Activated gamma-delta T cell treated with anti-CD3 and anti-CD28 coated beads, Interleukin-2, amount 50 U/mL, for 16 hours (primary cell): ENCODE measurements at regions not wholly inside any gene's neighbourhood (a gene's known extent, or its start where the extent isn't known, plus 50 kb on each side); places are given as distances from the start of the nearest gene placed in this dataset.

Source experiments
- DNase-seq: peaks from one replicate; pipeline ENCODE4 v3.0.0-alpha.2; 2020; ENCODE audit warnings: low read depth

- DNase-seq: no peak
Measured at GRCh38 chr2:8256905-8257304, 425.0 kb upstream of the ID2 start.

GRCh38 chr2:8257502-8257901, 424.4 kb upstream of the ID2 start:
- DNase-seq: no peak

- DNase-seq: no peak
Measured at GRCh38 chr2:8258406-8258805, 423.4 kb upstream of the ID2 start.

DNA sequence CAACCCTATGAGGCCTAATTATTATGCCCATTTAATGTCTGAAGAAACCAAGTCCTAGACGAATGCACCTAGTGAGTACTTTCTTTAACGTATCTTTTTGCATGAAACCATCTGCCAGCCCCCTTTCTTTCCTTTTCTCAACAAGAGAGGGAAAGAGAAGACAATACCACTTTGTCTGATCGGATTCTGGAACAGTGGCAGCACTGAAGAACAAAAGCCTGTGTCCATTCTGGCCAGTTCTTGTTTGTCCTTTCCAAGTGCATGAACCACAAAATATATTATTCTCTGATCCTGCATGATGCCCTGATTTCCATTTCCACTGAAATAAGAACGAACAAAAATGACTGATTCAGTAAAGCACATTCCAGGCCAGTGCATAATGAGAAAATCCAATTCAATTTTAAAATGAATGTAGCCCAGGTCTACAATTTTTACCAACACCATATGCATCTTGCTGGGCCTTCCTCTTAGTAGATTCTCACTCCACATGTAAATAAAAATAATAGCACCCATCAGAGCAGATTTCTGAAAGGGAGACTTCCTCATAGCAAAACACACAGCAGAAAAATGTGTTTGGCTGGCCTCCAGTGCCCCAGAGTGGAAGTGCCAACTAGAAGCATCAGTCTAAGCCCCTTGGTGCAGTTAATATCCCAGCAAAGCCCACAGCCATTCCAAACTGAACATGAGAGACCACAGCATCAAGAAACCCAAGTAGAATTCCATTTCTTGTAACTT, 422.6 kb upstream of the ID2 start:
- no peak for DNase-seq

- no peak for DNase-seq
Measured at GRCh38 chr2:8259841-8260178, 422.0 kb upstream of the ID2 start.

DNA sequence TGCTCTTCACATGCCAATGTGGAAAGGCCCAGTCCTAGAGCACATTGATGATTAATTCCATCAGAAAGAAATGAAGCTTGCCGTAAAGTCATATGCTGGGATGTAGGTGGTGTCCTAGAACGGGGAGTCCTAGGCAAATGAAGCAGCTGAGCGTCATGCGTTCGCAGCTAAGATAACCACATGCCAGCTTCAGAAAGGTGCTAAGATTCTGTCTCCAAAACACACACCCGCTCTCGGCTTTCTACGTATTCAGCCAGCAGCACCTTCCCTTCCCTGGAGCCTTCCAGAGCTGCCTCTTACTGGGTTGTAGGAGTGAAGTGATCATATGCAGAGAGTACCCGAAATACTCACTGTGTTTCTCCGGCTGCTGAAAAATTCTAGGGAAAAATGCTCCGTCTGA, 421.6 kb upstream of the ID2 start:
- no peak for DNase-seq

GRCh38 chr2:8263901-8264300, 418.0 kb upstream of the ID2 start:
- no peak for DNase-seq

- no peak for DNase-seq
Measured at GRCh38 chr2:8264981-8265380, 416.9 kb upstream of the ID2 start.

DNA sequence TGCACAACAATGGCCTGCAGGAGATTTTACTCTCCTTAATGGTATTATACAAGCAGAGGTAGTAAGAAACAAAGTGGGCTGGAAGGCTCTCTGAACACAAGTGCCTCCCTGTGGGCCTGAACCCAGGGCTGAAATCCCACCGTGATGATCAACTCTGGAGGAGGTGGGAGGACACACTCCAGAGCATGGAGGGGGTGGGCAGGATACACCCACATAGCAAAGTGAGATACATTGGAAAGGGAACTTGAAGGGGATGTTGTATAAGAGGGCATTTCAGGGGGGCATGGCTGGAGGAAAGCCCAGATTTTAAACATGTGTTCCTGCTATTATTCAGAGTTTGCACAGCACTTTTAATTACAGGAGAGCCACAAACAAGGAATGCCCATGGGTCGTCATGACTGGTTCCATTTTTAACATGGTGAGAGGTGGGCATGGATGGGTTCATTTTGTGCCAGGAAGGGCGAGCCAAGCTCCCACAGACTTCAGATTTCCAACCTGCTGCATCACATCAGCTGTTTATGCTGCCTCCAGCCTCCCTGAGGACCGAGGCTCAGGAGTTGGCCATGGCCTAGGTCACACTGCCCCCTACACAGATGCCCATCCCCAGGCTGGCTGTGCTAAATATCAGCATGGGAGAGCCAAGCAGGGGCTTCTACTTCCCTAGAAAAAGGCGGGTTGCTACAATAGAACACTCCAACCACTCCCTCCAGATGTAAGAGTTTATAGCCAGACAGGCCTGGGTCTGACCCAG, 416.2 kb upstream of the ID2 start:
- no peak for DNase-seq

GRCh38 chr2:8266563-8266962, 415.3 kb upstream of the ID2 start:
- DNase-seq: no peak

DNA sequence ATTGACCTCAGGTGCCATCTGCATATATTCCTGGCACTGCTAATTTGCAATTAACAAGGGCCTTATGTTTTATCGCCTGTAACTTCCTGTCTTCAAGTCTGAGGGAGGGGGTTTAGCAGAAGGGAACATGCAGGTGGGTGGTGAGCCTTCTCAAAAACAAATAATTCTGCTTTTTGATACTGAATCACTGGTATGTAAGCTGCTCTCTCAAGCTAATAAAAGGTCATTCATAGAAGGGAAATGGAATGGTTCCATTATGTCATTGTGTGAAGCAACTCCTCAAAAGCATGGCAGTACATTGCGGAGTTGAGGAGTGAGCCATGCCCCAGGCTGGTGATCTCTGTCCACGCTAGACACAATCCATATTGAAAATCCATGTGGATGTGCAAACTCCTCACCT, 414.8 kb upstream of the ID2 start:
- no peak for DNase-seq

DNA sequence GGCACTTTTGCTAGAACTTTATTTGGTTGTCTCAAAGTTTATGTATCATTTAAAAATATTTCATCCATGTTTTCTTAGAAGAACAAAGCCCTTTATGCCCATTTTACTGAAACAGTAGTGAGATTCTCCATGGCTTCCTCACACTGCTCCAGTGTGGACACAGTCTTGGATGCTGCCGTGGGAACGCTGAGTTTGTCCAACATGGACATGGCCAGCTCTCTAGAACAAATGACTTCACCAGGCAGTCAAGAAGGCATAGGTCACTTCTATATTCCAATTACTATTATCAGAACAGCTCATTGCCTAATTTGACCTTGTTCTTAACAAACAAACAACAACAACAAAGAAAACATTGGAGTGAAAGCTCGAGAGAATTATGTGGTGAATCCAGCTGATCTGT, 414.1 kb upstream of the ID2 start:
- no peak for DNase-seq

GRCh38 chr2:8268172-8268783, 413.6 kb upstream of the ID2 start:
- DNase-seq: no peak

DNA sequence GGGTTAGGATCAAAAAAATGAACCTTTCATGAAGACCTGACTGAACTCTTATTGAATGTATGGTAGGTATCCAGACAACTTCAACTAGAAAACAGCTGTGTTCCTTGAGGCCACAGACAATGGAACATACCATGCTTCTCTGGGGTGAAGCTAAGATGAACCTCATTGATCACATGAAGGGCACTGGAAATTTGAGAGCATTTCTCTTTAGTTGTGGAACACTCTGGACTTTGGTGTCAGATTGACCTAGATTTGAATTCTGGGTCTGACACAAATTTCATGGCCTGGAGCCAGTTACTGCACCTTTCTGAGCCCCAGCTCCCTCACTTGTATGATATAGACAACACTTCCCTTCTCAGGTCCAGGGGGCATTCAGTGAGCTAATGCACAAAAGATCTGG, 411.2 kb upstream of the ID2 start:
- no peak for DNase-seq

GRCh38 chr2:8271461-8271860, 410.4 kb upstream of the ID2 start:
- no peak for DNase-seq

DNA sequence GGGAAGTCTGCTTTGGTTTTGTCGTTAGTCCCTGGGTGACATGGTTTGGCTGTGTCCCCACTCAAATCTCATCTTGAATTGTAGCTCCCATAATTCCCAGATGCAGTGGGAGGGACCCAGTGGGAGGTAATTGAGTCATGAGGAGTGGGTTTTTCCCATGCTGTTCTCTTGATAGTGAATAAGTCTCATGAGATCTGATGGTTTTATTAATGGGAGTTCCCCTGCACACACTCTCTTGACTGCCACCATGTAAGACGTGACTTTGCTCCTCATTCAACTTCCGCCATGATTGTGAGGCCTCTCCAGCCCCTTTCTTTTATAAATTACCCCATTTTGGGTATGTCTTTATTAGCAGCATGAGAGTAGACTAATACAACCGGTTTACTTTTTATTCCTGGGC, 405.8 kb upstream of the ID2 start:
- no peak for DNase-seq

GRCh38 chr2:8277921-8278571, 403.8 kb upstream of the ID2 start:
- DNase-seq: no peak

GRCh38 chr2:8278709-8279354, 403.0 kb upstream of the ID2 start:
- no peak for DNase-seq

GRCh38 chr2:8279506-8279905, 402.4 kb upstream of the ID2 start:
- no peak for DNase-seq

GRCh38 chr2:8281234-8281633, 400.6 kb upstream of the ID2 start:
- no peak for DNase-seq

DNA sequence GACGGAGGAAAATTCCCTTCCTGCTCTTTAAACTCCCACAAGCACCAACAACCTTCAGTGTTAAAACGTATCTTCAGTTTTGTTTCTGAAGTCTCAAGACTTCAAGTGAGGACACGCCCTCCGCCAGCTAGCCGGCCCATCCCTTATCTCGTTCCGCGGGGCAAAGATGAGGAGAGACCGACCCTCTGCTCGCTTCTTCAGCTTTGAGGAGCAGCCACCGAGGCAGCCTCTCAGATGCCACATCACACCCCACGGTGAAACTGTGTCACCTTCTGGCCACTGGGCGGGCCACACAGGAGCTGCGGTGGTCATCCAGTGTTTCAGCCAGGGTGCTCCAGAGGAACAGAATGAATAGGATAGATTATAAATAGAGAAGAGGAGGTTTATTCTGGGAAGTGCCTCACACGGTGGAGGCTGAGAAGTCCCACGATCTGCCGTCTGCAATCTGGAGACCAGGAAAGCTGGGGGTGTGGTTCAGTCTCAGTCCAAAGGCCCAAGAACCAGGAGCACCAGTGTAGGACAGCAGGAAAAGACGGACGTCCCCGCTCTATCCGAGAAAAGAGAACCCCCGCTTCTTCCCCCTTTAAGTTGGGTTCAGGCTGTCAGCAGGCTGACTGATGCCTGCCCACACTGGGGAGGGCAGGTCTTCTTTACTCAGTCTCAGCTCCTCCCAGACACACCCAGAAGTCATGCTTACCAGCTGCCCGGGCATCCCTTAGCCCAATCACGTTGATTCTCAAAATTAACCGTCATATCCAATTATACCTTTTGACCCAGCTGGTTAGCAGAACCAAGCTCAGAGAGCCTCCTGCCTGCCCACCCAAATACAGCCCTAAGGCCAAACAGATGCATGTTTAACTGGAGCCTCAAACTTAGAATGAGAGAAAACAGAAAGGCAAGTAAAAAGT, 399.7 kb upstream of the ID2 start:
- no peak for DNase-seq
